Trophoblast cell (in vitro differentiated cells and primary cell): ENCODE measurements at regions not wholly inside any gene's neighbourhood (a gene's known extent, or its start where the extent isn't known, plus 50 kb on each side); places are given as distances from the start of the nearest gene placed in this dataset.

Experiments
- DNase-seq, 2 donors: peaks; one replicate each; pipeline ENCODE4 v3.0.0-alpha.2; 2016
- H2AFZ ChIP-seq: 2 replicates; pipeline ENCODE4 v1.6.1; 2013; ENCODE audit warnings: low read length, moderate library complexity, mild to moderate bottlenecking; ENCODE audit not compliant: insufficient read depth, poor library complexity
- H2AK5ac ChIP-seq: 2 replicates; pipeline ENCODE4 v1.6.1; 2013; ENCODE audit warnings: mild to moderate bottlenecking, low read length
- H2BK120ac ChIP-seq: 2 replicates; pipeline ENCODE4 v1.6.1; 2013; ENCODE audit warnings: low read length, mild to moderate bottlenecking, moderate library complexity; ENCODE audit not compliant: insufficient read depth, poor library complexity
- H2BK12ac ChIP-seq: 2 replicates; pipeline ENCODE4 v1.6.1; 2013; ENCODE audit warnings: mild to moderate bottlenecking, low read length, moderate library complexity
- H2BK5ac ChIP-seq: 2 replicates; pipeline ENCODE4 v1.6.1; 2013; ENCODE audit warnings: low read length, low read depth, moderate library complexity, mild to moderate bottlenecking; ENCODE audit not compliant: poor library complexity
- H3K14ac ChIP-seq: 2 replicates; pipeline ENCODE4 v1.6.1; 2013; ENCODE audit warnings: mild to moderate bottlenecking, low read length
- H3K18ac ChIP-seq: 2 replicates; pipeline ENCODE4 v1.6.1; 2013; ENCODE audit warnings: mild to moderate bottlenecking, low read length
- H3K23ac ChIP-seq: 2 replicates; pipeline ENCODE4 v1.6.1; 2013; ENCODE audit warnings: low read length
- H3K27ac ChIP-seq: 2 replicates; pipeline ENCODE4 v1.5.1; 2013; ENCODE audit warnings: low read depth, mild to moderate bottlenecking, inconsistent platforms, low read length, moderate library complexity
- H3K27me3 ChIP-seq: 2 replicates; pipeline ENCODE4 v1.6.1; 2013; ENCODE audit warnings: inconsistent platforms, mild to moderate bottlenecking, low read length, moderate library complexity; ENCODE audit not compliant: insufficient read depth
- H3K36me3 ChIP-seq, 2 experiments: 1 replicate in 1 of 2; 2 replicates in 1 of 2; pipeline ENCODE4 v1.6.1; 2013; ENCODE audit warnings: low read length in 2 of 2, mild to moderate bottlenecking in 2 of 2, moderate library complexity in 1 of 2; ENCODE audit not compliant: insufficient read depth in 2 of 2, control insufficient read depth in 1 of 2
- H3K4ac ChIP-seq: 2 replicates; pipeline ENCODE4 v1.6.1; 2013; ENCODE audit warnings: low read depth, mild to moderate bottlenecking, low read length, moderate library complexity
- H3K4me1 ChIP-seq, 2 experiments: 1 replicate in 1 of 2; 2 replicates in 1 of 2; pipeline ENCODE4 v1.6.1; 2013; ENCODE audit warnings: low read length in 2 of 2, mild to moderate bottlenecking in 2 of 2, moderate library complexity in 1 of 2; ENCODE audit not compliant: insufficient read depth in 2 of 2, control insufficient read depth in 1 of 2
- H3K4me2 ChIP-seq: 2 replicates; pipeline ENCODE4 v1.6.1; 2013; ENCODE audit warnings: inconsistent platforms, mild to moderate bottlenecking, low read length, moderate library complexity
- H3K4me3 ChIP-seq: 2 replicates; pipeline ENCODE4 v1.5.1; 2013; ENCODE audit warnings: mild to moderate bottlenecking, low read depth, low read length, inconsistent platforms
- H3K79me1 ChIP-seq: one replicate; pipeline ENCODE4 v1.6.1; 2013; ENCODE audit warnings: low read length
- H3K79me2 ChIP-seq: 2 replicates; pipeline ENCODE4 v1.6.1; 2013; ENCODE audit warnings: low read length, mild to moderate bottlenecking; ENCODE audit not compliant: control insufficient read depth, insufficient read depth, poor library complexity
- H3K9ac ChIP-seq: 2 replicates; pipeline ENCODE4 v1.6.1; 2013; ENCODE audit warnings: mild to moderate bottlenecking, low read length
- H3K9me3 ChIP-seq: 2 replicates; pipeline ENCODE4 v1.6.1; 2013; ENCODE audit warnings: low read depth, mild to moderate bottlenecking, control low read depth, inconsistent platforms, low read length; ENCODE audit not compliant: insufficient read depth
- H4K12ac ChIP-seq: 2 replicates; pipeline ENCODE4 v1.6.1; 2013; ENCODE audit warnings: low read depth, mild to moderate bottlenecking, low read length, moderate library complexity
- H4K8ac ChIP-seq: 2 replicates; pipeline ENCODE4 v1.6.1; 2013; ENCODE audit warnings: low read depth, mild to moderate bottlenecking, low read length, moderate library complexity
- H4K91ac ChIP-seq: one replicate; pipeline ENCODE4 v1.6.1; 2013; ENCODE audit warnings: low read depth, mild to moderate bottlenecking, low read length, moderate library complexity
- WGBS: extraction: QIAGEN DNeasy Blood & Tissue Kit; methylation state at CpG from one replicate; pipeline ENCODE4 v1.1.7; 2013; ENCODE audit warnings: missing lambda C conversion rate; ENCODE audit not compliant: insufficient read length, insufficient coverage; ENCODE audit errors: extremely low coverage; 5-methylcytosine and 5-hydroxymethylcytosine counted together

GRCh38 chr1:25161981-25162380 lies 70.3 kb downstream of the SYF2 start:
- H4K12ac ChIP-seq = no peak overlapping the region
- no peaks in the 10 kb centered on the region for H3K79me1 ChIP-seq
- no peak overlapping the region for H4K8ac ChIP-seq
- H3K4me2 ChIP-seq = no peak overlapping the region
- H2AK5ac ChIP-seq = no peak overlapping the region
- no peak overlapping the region for H3K4ac ChIP-seq
- H2BK12ac ChIP-seq = no peak overlapping the region
- no peak overlapping the region for H3K4me3 ChIP-seq
- no CpG with 5 or more reads among the region's 2 CpGs for WGBS
- H3K79me2 ChIP-seq = no peaks in the 10 kb centered on the region
- no peaks in the 10 kb centered on the region for H3K9me3 ChIP-seq
- H3K27ac ChIP-seq = no peak overlapping the region
- H3K36me3 ChIP-seq = no peaks in the 10 kb centered on the region
- no peak overlapping the region for H3K18ac ChIP-seq
- H3K23ac ChIP-seq = no peak overlapping the region
- no peak for DNase-seq
- H2BK120ac ChIP-seq = no peak overlapping the region
- no peaks in the 10 kb centered on the region for H3K27me3 ChIP-seq
- H3K9ac ChIP-seq = no peak overlapping the region
- no peak overlapping the region for H3K14ac ChIP-seq
- no peak overlapping the region for H2AFZ ChIP-seq
- H3K4me1 ChIP-seq = no peaks in the 10 kb centered on the region
- no peak overlapping the region for H4K91ac ChIP-seq
- no peak overlapping the region for H2BK5ac ChIP-seq

DNA sequence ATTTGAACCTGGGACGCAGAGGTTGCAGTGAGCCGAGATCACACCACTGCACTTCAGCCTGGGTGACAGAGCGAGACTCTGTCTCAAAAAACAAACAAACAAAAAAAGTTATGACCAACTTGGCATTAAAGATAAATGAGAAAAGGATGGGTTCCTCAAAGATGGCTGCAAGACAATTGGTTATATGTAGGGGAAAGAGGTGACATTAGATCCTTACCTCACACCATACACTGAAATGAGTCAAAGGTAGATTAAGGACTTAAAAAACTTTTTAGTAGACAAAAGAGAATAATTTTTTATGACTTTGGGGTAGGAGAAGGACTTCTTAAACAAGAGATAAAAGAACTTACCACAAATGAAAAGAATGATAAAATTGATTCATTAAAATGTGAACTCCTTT lies 74.5 kb downstream of the SYF2 start:
- Histone ChIP-seq H3K18ac (no peak overlapping the region), H3K79me1 (no peaks in the 10 kb centered on the region), H3K79me2 (no peaks in the 10 kb centered on the region), H2BK5ac (no peak overlapping the region), H4K91ac (no peak overlapping the region), H3K27ac (no peak overlapping the region), H3K23ac (no peak overlapping the region), H2BK120ac (no peak overlapping the region), H3K14ac (no peak overlapping the region), H3K4me2 (no peak overlapping the region), H3K4me1 (no peaks in the 10 kb centered on the region), H2AK5ac (no peak overlapping the region), H4K12ac (no peak overlapping the region), H3K36me3 (no peaks in the 10 kb centered on the region), H3K27me3 (no peaks in the 10 kb centered on the region), H2AFZ (no peak overlapping the region), H3K9ac (no peak overlapping the region), H3K9me3 (no peaks in the 10 kb centered on the region), H2BK12ac (no peak overlapping the region), H3K4ac (no peak overlapping the region), H4K8ac (no peak overlapping the region), H3K4me3 (no peak overlapping the region)
- WGBS = no CpG with 5 or more reads among the region's 3 CpGs
- DNase-seq = no peak

- no peak overlapping the region for H3K27ac ChIP-seq
- no peaks in the 10 kb centered on the region for H3K79me2 ChIP-seq
- no peak overlapping the region for H4K12ac ChIP-seq
- no peaks in the 10 kb centered on the region for H3K9me3 ChIP-seq
- no peak overlapping the region for H3K4ac ChIP-seq
- H4K91ac ChIP-seq = no peak overlapping the region
- H3K4me2 ChIP-seq = no peak overlapping the region
- H2BK12ac ChIP-seq = no peak overlapping the region
- H4K8ac ChIP-seq = no peak overlapping the region
- no peak overlapping the region for H2BK120ac ChIP-seq
- H3K79me1 ChIP-seq = no peaks in the 10 kb centered on the region
- H3K4me1 ChIP-seq = no peaks in the 10 kb centered on the region
- no peak overlapping the region for H2AK5ac ChIP-seq
- H2BK5ac ChIP-seq = no peak overlapping the region
- H3K18ac ChIP-seq = no peak overlapping the region
- no peak overlapping the region for H2AFZ ChIP-seq
- H3K36me3 ChIP-seq = no peaks in the 10 kb centered on the region
- H3K23ac ChIP-seq = no peak overlapping the region
- no peaks in the 10 kb centered on the region for H3K27me3 ChIP-seq
- H3K4me3 ChIP-seq = no peak overlapping the region
- no peak overlapping the region for H3K14ac ChIP-seq
- no peak overlapping the region for H3K9ac ChIP-seq
- DNase-seq = no peak
- no CpG with 5 or more reads among the region's 1 CpG for WGBS
Measured at GRCh38 chr1:25150985-25151495, 81.3 kb downstream of the SYF2 start.

DNA sequence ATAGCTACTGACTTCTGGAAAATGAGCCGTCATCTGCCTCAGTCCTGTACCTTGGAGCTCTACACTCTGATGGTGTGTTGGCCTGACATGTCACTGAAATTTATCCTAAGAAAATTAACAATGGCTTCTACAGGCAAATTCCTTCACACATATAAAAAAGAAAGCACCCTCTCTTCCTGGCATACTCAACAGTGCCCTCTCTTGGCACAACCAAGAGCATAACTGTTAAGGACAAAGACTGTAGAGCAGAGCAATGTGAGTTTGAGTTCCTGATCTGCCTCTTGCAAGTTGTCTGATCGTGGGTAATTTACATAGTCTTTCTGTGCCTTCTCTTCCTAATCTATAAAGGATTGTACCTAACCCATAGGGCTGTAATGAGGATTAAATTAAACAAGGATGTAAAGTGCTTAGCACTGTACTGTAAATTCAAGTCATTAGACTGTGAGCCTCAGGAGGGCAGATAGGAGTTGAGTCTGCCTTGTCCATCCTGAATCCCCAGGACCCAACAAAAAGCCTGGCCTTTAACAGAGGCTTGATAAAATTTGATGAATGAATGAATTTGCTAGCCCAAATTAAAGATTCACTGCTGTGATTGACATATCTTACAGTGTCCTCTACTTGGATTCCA lies 83.5 kb downstream of the SYF2 start:
- no peaks in the 10 kb centered on the region for H3K36me3 ChIP-seq
- H3K18ac ChIP-seq = no peak overlapping the region
- DNase-seq = peak in 1 of 2 donors; percentile 26
- H2BK120ac ChIP-seq = no peak overlapping the region
- H3K27ac ChIP-seq = no peak overlapping the region
- no peak overlapping the region for H2BK5ac ChIP-seq
- no peak overlapping the region for H4K8ac ChIP-seq
- H3K4ac ChIP-seq = no peak overlapping the region
- H3K4me1 ChIP-seq = no peaks in the 10 kb centered on the region
- H3K9me3 ChIP-seq = no peaks in the 10 kb centered on the region
- no peak overlapping the region for H4K91ac ChIP-seq
- H4K12ac ChIP-seq = no peak overlapping the region
- no peaks in the 10 kb centered on the region for H3K27me3 ChIP-seq
- H3K79me2 ChIP-seq = no peaks in the 10 kb centered on the region
- no peak overlapping the region for H3K9ac ChIP-seq
- H2BK12ac ChIP-seq = no peak overlapping the region
- H3K4me3 ChIP-seq = no peak overlapping the region
- no peak overlapping the region for H3K23ac ChIP-seq
- no peak overlapping the region for H3K4me2 ChIP-seq
- WGBS = no CpG with 5 or more reads among the region's 2 CpGs
- H3K79me1 ChIP-seq = no peaks in the 10 kb centered on the region
- no peak overlapping the region for H2AK5ac ChIP-seq
- no peak overlapping the region for H2AFZ ChIP-seq
- no peak overlapping the region for H3K14ac ChIP-seq
